K562 (cell line): ENCODE measurements at regions not wholly inside any gene's neighbourhood (a gene's known extent, or its start where the extent isn't known, plus 50 kb on each side); places are given as distances from the start of the nearest gene placed in this dataset.

Experiments
- ATAC-seq: fragments of 200-7000 bp; cut with Tn5 transposase; 3 replicates; pipeline ENCODE4 v1.9.1; 2020; ENCODE audit warnings: moderate library complexity
- BruUV-seq: library from RNA; stranded (reverse); fragments of 400-500 nt; replicated peaks from 2 replicates; lab custom pipeline; 2021; lab: Mats Ljungman, UMichigan
- CTCF ChIA-PET: fragments of 300-600 bp; formaldehyde crosslinking; extraction: SDS; loops from one replicate; lab custom pipeline; 2021; ENCODE audit warnings: low intra/inter-chr PET ratio; lab: Yijun Ruan, JAX
- POLR2A ChIA-PET: fragments of 300-600, 350-650 bp; sonication (Branson Sonifier 250); formaldehyde crosslinking; extraction: SDS; loops from one replicate; lab custom pipeline; 2021; ENCODE audit warnings: antibody characterized with exemption, inconsistent platforms; lab: Yijun Ruan, JAX
- DNase-seq, 4 experiments: peaks; one replicate each; pipeline versions ENCODE4 v3.0.0 to v3.0.0-alpha.2; 2011 to 2018; ENCODE audit warnings: low spot score in 3 of 4, mixed read lengths in 3 of 4; ENCODE audit errors: extremely low read depth in 1 of 4
- FAIRE-seq: peaks from 2 replicates; lab custom pipeline; 2011; peaks lifted over from hg19 to GRCh38; lab: Jason Lieb, UNC
- H2AFZ ChIP-seq: 2 replicates; pipeline ENCODE4 v1.6.0; 2011; ENCODE audit warnings: low read depth, low read length, control low read depth, inconsistent platforms
- H3K27ac ChIP-seq: fragments of 200-600 bp; 3 replicates; pipeline ENCODE4 v1.8.0; 2011; ENCODE audit warnings: low read depth, mild to moderate bottlenecking, control low read depth, inconsistent platforms, low read length, moderate library complexity, mixed read lengths; ENCODE audit errors: extremely low read depth
- H3K27me3 ChIP-seq, 2 experiments: fragments of 300-600 bp in 1 of 2; 2 replicates in 1 of 2; 3 replicates in 1 of 2; pipeline versions ENCODE4 v1.6.0 to v1.8.0; 2011; ENCODE audit warnings: inconsistent platforms in 2 of 2, low read length in 2 of 2, mild to moderate bottlenecking in 1 of 2, mixed read lengths in 1 of 2, moderate library complexity in 1 of 2; ENCODE audit not compliant: control insufficient read depth in 2 of 2, insufficient read depth in 2 of 2
- H3K36me3 ChIP-seq: fragments of 300-600 bp; 3 replicates; pipeline ENCODE4 v1.8.0; 2011; ENCODE audit warnings: mild to moderate bottlenecking, low read length, inconsistent platforms; ENCODE audit not compliant: control insufficient read depth, insufficient read depth
- H3K4me1 ChIP-seq, 2 experiments: fragments of 200-600 bp in 1 of 2; replicated peaks in 1 of 2; 2 replicates in 1 of 2; 3 replicates in 1 of 2; pipeline versions ENCODE4 v1.5.1 to v1.8.0; 2011; ENCODE audit warnings: inconsistent platforms in 2 of 2, low read length in 2 of 2, mild to moderate bottlenecking in 1 of 2, mixed read lengths in 1 of 2, moderate library complexity in 1 of 2; ENCODE audit not compliant: control insufficient read depth in 2 of 2, insufficient read depth in 2 of 2
- H3K4me2 ChIP-seq: 2 replicates; pipeline ENCODE4 v1.6.1; 2011; ENCODE audit warnings: low read length, control low read depth, inconsistent platforms, mixed read lengths; ENCODE audit not compliant: insufficient read depth
- H3K4me3 ChIP-seq: fragments of 200-600 bp; sonication (generic), shearing (Covaris generic); 2 replicates; pipeline ENCODE4 v1.5.1; 2016; ENCODE audit warnings: control low read depth, inconsistent platforms
- H3K79me2 ChIP-seq: fragments of 200-600 bp; 3 replicates; pipeline ENCODE4 v1.8.0; 2011; ENCODE audit warnings: low read length, inconsistent platforms; ENCODE audit not compliant: control insufficient read depth, insufficient read depth
- H3K9ac ChIP-seq, 2 experiments: 2 replicates each; pipeline versions ENCODE4 v1.6.0 to v1.6.1; 2011; ENCODE audit warnings: low read depth in 2 of 2, low read length in 2 of 2, control low read depth in 1 of 2, inconsistent platforms in 1 of 2, mild to moderate bottlenecking in 1 of 2, mixed read lengths in 1 of 2; ENCODE audit not compliant: insufficient read depth in 1 of 2
- H3K9me1 ChIP-seq: one replicate; pipeline ENCODE4 v1.6.0; 2011; ENCODE audit warnings: inconsistent platforms, mild to moderate bottlenecking, low read length, moderate library complexity; ENCODE audit not compliant: control insufficient read depth, insufficient read depth
- H3K9me3 ChIP-seq: replicated peaks from 2 replicates; pipeline ENCODE4 v1.5.1; 2011; ENCODE audit warnings: low read depth, low read length, inconsistent platforms; ENCODE audit not compliant: control insufficient read depth, insufficient read depth
- H4K20me1 ChIP-seq: replicated peaks from 2 replicates; pipeline ENCODE4 v1.6.1; 2011; ENCODE audit warnings: low read length, inconsistent platforms, mixed read lengths; ENCODE audit not compliant: control insufficient read depth, insufficient read depth
- CCNT2 ChIP-seq: IDR thresholded peaks from 2 replicates; pipeline ENCODE4 v1.6.1; 2011; ENCODE audit warnings: borderline replicate concordance, low read depth, mild to moderate bottlenecking, moderate library complexity, mixed read lengths, low read length; ENCODE audit not compliant: insufficient read length; ENCODE audit errors: extremely low read depth
- EHMT2 ChIP-seq: fragments of 450-650 bp; IDR thresholded peaks from 2 replicates; pipeline ENCODE4 v1.6.1; 2018; ENCODE audit warnings: antibody characterized with exemption
- ERF ChIP-seq: fragments of 450-650 bp; formaldehyde crosslinking; IDR thresholded peaks from 2 replicates; pipeline ENCODE4 v1.4.0; 2020; ENCODE audit warnings: mild to moderate bottlenecking, mixed read lengths
- FOXA1 ChIP-seq: fragments of 450-650 bp; IDR thresholded peaks from 2 replicates; pipeline ENCODE4 v1.6.1; 2016; ENCODE audit warnings: mild to moderate bottlenecking, borderline replicate concordance
- IRF2 ChIP-seq: sonication (generic); formaldehyde crosslinking; IDR thresholded peaks from 2 replicates; pipeline ENCODE4 v1.8.1; 2022; ENCODE audit warnings: mild to moderate bottlenecking, missing genetic modification reagents
- PHF8 ChIP-seq: fragments of 200-600 bp; sonication (generic); IDR thresholded peaks from 2 replicates; pipeline ENCODE4 v1.6.1; 2012; ENCODE audit warnings: mixed run types, mild to moderate bottlenecking, inconsistent platforms, low read length, moderate library complexity, borderline replicate concordance
- SRSF7 ChIP-seq: fragments of 200-400 bp; formaldehyde crosslinking; optimal IDR thresholded peaks from 2 replicates; pipeline ENCODE3; 2017; ENCODE audit warnings: mild to moderate bottlenecking, low read depth, low read length
- ZNF175 ChIP-seq: fragments of 200-800 bp; sonication (Bioruptor generic); IDR thresholded peaks from 2 replicates; pipeline ENCODE4 v1.6.1; 2016; ENCODE audit warnings: low read depth, mild to moderate bottlenecking, missing genetic modification characterization, missing compliant biosample characterization
- ZNF274 ChIP-seq: IDR thresholded peaks from 2 replicates; pipeline ENCODE4 v1.6.1; 2011; ENCODE audit warnings: low read depth, mild to moderate bottlenecking, low read length, moderate library complexity, borderline replicate concordance
- ZNF3 ChIP-seq: fragments of 250-450 bp; sonication (Bioruptor Pico); IDR thresholded peaks from 2 replicates; pipeline ENCODE4 v1.5.0; 2021; ENCODE audit warnings: mild to moderate bottlenecking, moderate library complexity
- WGBS: fragments of 100-300 bp; shearing (Covaris generic); methylation state at CpG from one replicate; pipeline ENCODE4 v1.1.6; 2016; ENCODE audit warnings: low coverage, mixed read lengths; ENCODE audit not compliant: insufficient coverage; ENCODE audit errors: missing lambda C conversion rate; 5-methylcytosine and 5-hydroxymethylcytosine counted together
- in situ Hi-C: fragments of 300-500 bp; cut with MboI; formaldehyde crosslinking; loops from 4 replicates; pipeline ENCODE4 v1.15.0; 2018; ENCODE audit warnings: inconsistent platforms, mixed read lengths
- intact Hi-C: fragments of 100-400 bp; cut with micrococcal nuclease; formaldehyde crosslinking; loops from 2 replicates; pipeline ENCODE4 v1.14.2; 2022

DNA sequence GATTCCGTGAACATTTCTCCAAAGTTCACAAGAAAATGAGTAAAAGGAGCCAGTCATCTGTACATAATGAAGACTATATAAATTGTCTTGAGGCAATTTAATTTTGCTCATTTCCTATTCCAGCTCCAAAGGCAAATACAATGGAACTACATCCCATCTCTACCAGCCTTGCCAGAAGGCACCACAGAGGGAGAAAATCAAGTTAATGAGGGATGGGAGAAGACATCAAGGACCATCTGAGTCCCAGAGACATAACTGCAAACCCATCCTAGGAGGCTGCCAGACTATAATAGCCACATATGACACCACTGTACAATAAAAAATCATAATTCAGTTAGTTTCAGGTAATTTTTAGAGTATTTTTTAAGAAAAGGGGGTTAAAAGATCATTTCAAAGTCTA lies 136.3 kb upstream of the RGMB start:
- no peak for TF ChIP-seq ERF (CRISPR knock-in tag)
- TF ChIP-seq SRSF7 = no peak
- TF ChIP-seq FOXA1 = no peak
- no peak for TF ChIP-seq IRF2
- no peak for TF ChIP-seq ZNF175 (CRISPR knock-in tag)
- no peaks in the 10 kb centered on the region for H3K27me3 ChIP-seq
- no peaks in the 10 kb centered on the region for H3K36me3 ChIP-seq
- H4K20me1 ChIP-seq = no peaks in the 10 kb centered on the region
- WGBS = 0% methylated on average over 1 of the region's 1 CpG
- CTCF ChIA-PET = no interaction called here
- no peak overlapping the region for H3K4me2 ChIP-seq
- no peaks in the 10 kb centered on the region for H3K4me1 ChIP-seq
- intact Hi-C loops (no loop called here), in situ Hi-C loops (no loop called here)
- H3K9ac ChIP-seq = no peak overlapping the region
- POLR2A ChIA-PET = no interaction called here
- FAIRE-seq = no peak
- no TSS peak for BruUV-seq
- no peaks in the 10 kb centered on the region for H3K79me2 ChIP-seq
- H3K9me3 ChIP-seq = no peaks in the 10 kb centered on the region
- DNase-seq = no peak
- no peak overlapping the region for H3K4me3 ChIP-seq
- no peaks in the 10 kb centered on the region for H3K9me1 ChIP-seq
- H2AFZ ChIP-seq = no peak overlapping the region
- no peak for ATAC-seq
- H3K27ac ChIP-seq = no peak overlapping the region

DNA sequence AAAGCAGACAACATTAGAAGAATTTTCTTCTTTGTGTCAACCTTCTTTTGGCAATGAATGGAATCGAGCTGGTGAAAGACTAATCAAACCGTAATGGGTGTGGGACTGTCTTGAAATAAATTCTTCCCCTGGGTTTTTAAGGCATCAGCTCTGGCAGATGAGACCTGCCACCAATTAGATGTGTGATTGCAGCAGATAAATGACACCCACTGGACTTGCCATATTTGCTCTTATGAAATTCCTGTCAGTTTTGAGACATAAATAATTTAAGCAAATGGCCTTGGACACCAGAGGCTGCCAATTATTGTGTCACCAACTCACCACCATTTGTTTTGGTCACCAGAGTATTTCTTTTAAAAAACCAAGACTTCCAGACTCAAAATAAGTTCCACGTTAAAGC lies 135.9 kb upstream of the RGMB start:
- WGBS = 5% methylated on average over 3 of the region's 3 CpGs
- ATAC-seq = no peak

More for the DNA sequence above, 135.9 kb upstream of the RGMB start:
- H3K36me3 ChIP-seq = no peaks in the 10 kb centered on the region
- TF ChIP-seq EHMT2 (no peak), CCNT2 (no peak), ZNF3 (CRISPR knock-in tag) (no peak), PHF8 (no peak), ZNF274 (no peak)
- H3K4me1 ChIP-seq = no peaks in the 10 kb centered on the region
- H3K4me2 ChIP-seq = no peak overlapping the region
- ChIA-PET CTCF (no interaction called here), POLR2A (no interaction called here)
- H3K9me1 ChIP-seq = no peaks in the 10 kb centered on the region
- no peak overlapping the region for H3K27ac ChIP-seq
- in situ Hi-C loops = no loop called here
- H4K20me1 ChIP-seq = no peaks in the 10 kb centered on the region
- DNase-seq = no peak
- H3K79me2 ChIP-seq = no peaks in the 10 kb centered on the region
- H2AFZ ChIP-seq = no peak overlapping the region
- no peak overlapping the region for H3K4me3 ChIP-seq
- H3K9me3 ChIP-seq = no peaks in the 10 kb centered on the region
- no peaks in the 10 kb centered on the region for H3K27me3 ChIP-seq
- intact Hi-C loops = no loop called here
- H3K9ac ChIP-seq = no peak overlapping the region
- BruUV-seq = no TSS peak
- no peak for FAIRE-seq
